ENCODE measurements at regions not wholly inside any gene's neighbourhood (a gene's known extent, or its start where the extent isn't known, plus 50 kb on each side); places are given as distances from the start of the nearest gene placed in this dataset.

- no peaks in the 10 kb centered on the region for H4K20me1 ChIP-seq (ENCODE audit: insufficient read depth)
- no peaks in the 10 kb centered on the region for H3F3A ChIP-seq (ENCODE audit: insufficient read depth, low read length, poor library complexity, severe bottlenecking)
- no peaks in the 10 kb centered on the region for H3K9me2 ChIP-seq (ENCODE audit: insufficient read depth, low read length)
- TF ChIP-seq SMC3 (conservative IDR thresholded peaks at IDR 0.05; ENCODE audit: poor library complexity) (no peak), MXI1 (conservative IDR thresholded peaks at IDR 0.05; ENCODE audit: poor library complexity, severe bottlenecking) (no peak), TAF1 (IDR thresholded peaks at IDR 0.05; ENCODE audit: low read depth) (no peak), RAD21 (conservative IDR thresholded peaks at IDR 0.05) (no peak), EZH2 (IDR thresholded peaks at IDR 0.05; ENCODE audit: borderline replicate concordance, insufficient read depth, low read length, poor library complexity, severe bottlenecking) (no peak), EP300 (conservative IDR thresholded peaks at IDR 0.05; ENCODE audit: poor library complexity, severe bottlenecking) (no peak), POLR2AphosphoS5 (IDR thresholded peaks at IDR 0.05) (no peak), CTCF (IDR thresholded peaks at IDR 0.05; ENCODE audit: poor library complexity, severe bottlenecking) (no peak)
- TF ChIP-seq, protein P1, sequence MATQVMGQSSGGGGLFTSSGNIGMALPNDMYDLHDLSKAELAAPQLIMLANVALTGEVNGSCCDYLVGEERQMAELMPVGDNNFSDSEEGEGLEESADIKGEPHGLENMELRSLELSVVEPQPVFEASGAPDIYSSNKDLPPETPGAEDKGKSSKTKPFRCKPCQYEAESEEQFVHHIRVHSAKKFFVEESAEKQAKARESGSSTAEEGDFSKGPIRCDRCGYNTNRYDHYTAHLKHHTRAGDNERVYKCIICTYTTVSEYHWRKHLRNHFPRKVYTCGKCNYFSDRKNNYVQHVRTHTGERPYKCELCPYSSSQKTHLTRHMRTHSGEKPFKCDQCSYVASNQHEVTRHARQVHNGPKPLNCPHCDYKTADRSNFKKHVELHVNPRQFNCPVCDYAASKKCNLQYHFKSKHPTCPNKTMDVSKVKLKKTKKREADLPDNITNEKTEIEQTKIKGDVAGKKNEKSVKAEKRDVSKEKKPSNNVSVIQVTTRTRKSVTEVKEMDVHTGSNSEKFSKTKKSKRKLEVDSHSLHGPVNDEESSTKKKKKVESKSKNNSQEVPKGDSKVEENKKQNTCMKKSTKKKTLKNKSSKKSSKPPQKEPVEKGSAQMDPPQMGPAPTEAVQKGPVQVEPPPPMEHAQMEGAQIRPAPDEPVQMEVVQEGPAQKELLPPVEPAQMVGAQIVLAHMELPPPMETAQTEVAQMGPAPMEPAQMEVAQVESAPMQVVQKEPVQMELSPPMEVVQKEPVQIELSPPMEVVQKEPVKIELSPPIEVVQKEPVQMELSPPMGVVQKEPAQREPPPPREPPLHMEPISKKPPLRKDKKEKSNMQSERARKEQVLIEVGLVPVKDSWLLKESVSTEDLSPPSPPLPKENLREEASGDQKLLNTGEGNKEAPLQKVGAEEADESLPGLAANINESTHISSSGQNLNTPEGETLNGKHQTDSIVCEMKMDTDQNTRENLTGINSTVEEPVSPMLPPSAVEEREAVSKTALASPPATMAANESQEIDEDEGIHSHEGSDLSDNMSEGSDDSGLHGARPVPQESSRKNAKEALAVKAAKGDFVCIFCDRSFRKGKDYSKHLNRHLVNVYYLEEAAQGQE (IDR thresholded peaks at IDR 0.05; ENCODE audit: borderline replicate concordance) = no peak
- H3K36me3 ChIP-seq (ENCODE audit: insufficient read depth, low read length) = no peaks in the 10 kb centered on the region
- H3K9me3 ChIP-seq (ENCODE audit: low read length) = no peaks in the 10 kb centered on the region
- H3K4me3 ChIP-seq (ENCODE audit: low read length) = no peak overlapping the region
- no peak overlapping the region for H3K27ac ChIP-seq (ENCODE audit: low read length)
- no peak overlapping the region for H2AFZ ChIP-seq (ENCODE audit: low read depth, low read length)
- no peaks in the 10 kb centered on the region for H3K27me3 ChIP-seq (ENCODE audit: insufficient read depth, low read depth, low read length)
- H3K4me2 ChIP-seq (ENCODE audit: low read length) = no peak overlapping the region
- no peak overlapping the region for H3K9ac ChIP-seq (ENCODE audit: low read length)
- H3K79me2 ChIP-seq (replicated peaks; ENCODE audit: insufficient read depth, low read length) = no peaks in the 10 kb centered on the region
These were observed 88.7 kb upstream of the RPH3AL start for GRCh38 chr17:441155-441950.

- Histone ChIP-seq H3K9me3 (ENCODE audit: low read length) (no peaks in the 10 kb centered on the region), H3K36me3 (ENCODE audit: insufficient read depth, low read length) (no peaks in the 10 kb centered on the region), H3K9me2 (ENCODE audit: insufficient read depth, low read length) (no peaks in the 10 kb centered on the region), H3K27ac (ENCODE audit: low read length) (no peak overlapping the region), H3K27me3 (ENCODE audit: insufficient read depth, low read depth, low read length) (no peaks in the 10 kb centered on the region), H3K4me2 (ENCODE audit: low read length) (no peak overlapping the region), H3K4me3 (ENCODE audit: low read length) (no peak overlapping the region), H3K79me2 (replicated peaks; ENCODE audit: insufficient read depth, low read length) (no peaks in the 10 kb centered on the region), H3F3A (ENCODE audit: insufficient read depth, low read length, poor library complexity, severe bottlenecking) (no peaks in the 10 kb centered on the region), H2AFZ (ENCODE audit: low read depth, low read length) (no peak overlapping the region), H3K9ac (ENCODE audit: low read length) (no peak overlapping the region), H4K20me1 (ENCODE audit: insufficient read depth) (no peaks in the 10 kb centered on the region)
- no peak for TF ChIP-seq RAD21 (conservative IDR thresholded peaks at IDR 0.05)
- no peak for TF ChIP-seq SMC3 (conservative IDR thresholded peaks at IDR 0.05; ENCODE audit: poor library complexity)
- TF ChIP-seq, protein P1 (IDR thresholded peaks at IDR 0.05; ENCODE audit: borderline replicate concordance) = no peak
These were observed 85.6 kb upstream of the RPH3AL start for GRCh38 chr17:438191-438590.

Data from neural cell (in vitro differentiated cells).